GM21717 (cell line): ENCODE measurements at regions not wholly inside any gene's neighbourhood (a gene's known extent, or its start where the extent isn't known, plus 50 kb on each side); places are given as distances from the start of the nearest gene placed in this dataset.
"Not testable (repeated sequence)": the region's sequence is repeated elsewhere in the genome, so short reads cannot be mapped to it uniquely, and the experiment has no call there.

Experiments used
- ATAC-seq: cut with Tn5 transposase; IDR thresholded peaks from one replicate; pipeline ENCODE4 v1.9.1; 2021; ENCODE audit warnings: mild to moderate bottlenecking, moderate library complexity; ENCODE audit not compliant: unreplicated experiment

- no peak for ATAC-seq
Measured at GRCh38 chr5:56632199-56632598, 183.2 kb upstream of the MAP3K1 start.

GRCh38 chr5:56631719-56632118 lies 183.6 kb upstream of the MAP3K1 start:
- no peak for ATAC-seq

GRCh38 chr5:56628616-56629015 lies 186.7 kb upstream of the MAP3K1 start:
- not testable (repeated sequence) for ATAC-seq

- no peak for ATAC-seq
Measured at GRCh38 chr5:56625541-56625940, 189.8 kb upstream of the MAP3K1 start.

- ATAC-seq = no peak
Measured at GRCh38 chr5:56624751-56625150, 190.6 kb upstream of the MAP3K1 start.

GRCh38 chr5:56622141-56622540 lies 193.2 kb upstream of the MAP3K1 start:
- no peak for ATAC-seq

- no peak for ATAC-seq
Measured at GRCh38 chr5:56620903-56621677, 194.3 kb upstream of the MAP3K1 start.

GRCh38 chr5:56617998-56618397 lies 197.4 kb upstream of the MAP3K1 start:
- ATAC-seq = no peak

- no peak for ATAC-seq
Measured at GRCh38 chr5:56616454-56617160, 198.7 kb upstream of the MAP3K1 start.

- no peak for ATAC-seq
Measured at GRCh38 chr5:56615361-56616153, 199.8 kb upstream of the MAP3K1 start.

- no peak for ATAC-seq
Measured at GRCh38 chr5:56612759-56613158, 202.6 kb upstream of the MAP3K1 start.

GRCh38 chr5:56612353-56612752 lies 203.0 kb upstream of the MAP3K1 start:
- ATAC-seq = no peak

- ATAC-seq = no peak
Measured at GRCh38 chr5:56610093-56610698, 205.2 kb upstream of the MAP3K1 start.

GRCh38 chr5:56608217-56608925 lies 207.0 kb upstream of the MAP3K1 start:
- no peak for ATAC-seq

- ATAC-seq = no peak
Measured at GRCh38 chr5:56607551-56607950, 207.8 kb upstream of the MAP3K1 start.

GRCh38 chr5:56607074-56607473 lies 208.3 kb upstream of the MAP3K1 start:
- ATAC-seq = no peak

GRCh38 chr5:56606192-56606591 lies 209.2 kb upstream of the MAP3K1 start:
- ATAC-seq = no peak

GRCh38 chr5:56605231-56605630 lies 210.1 kb upstream of the MAP3K1 start:
- no peak for ATAC-seq

GRCh38 chr5:56601641-56602071 lies 213.7 kb upstream of the MAP3K1 start:
- no peak for ATAC-seq

GRCh38 chr5:56598941-56599340 lies 216.4 kb upstream of the MAP3K1 start:
- no peak for ATAC-seq
